Kidney epithelial cell (primary cell): ENCODE measurements at regions not wholly inside any gene's neighbourhood (a gene's known extent, or its start where the extent isn't known, plus 50 kb on each side); places are given as distances from the start of the nearest gene placed in this dataset.
"Not testable (repeated sequence)": the region's sequence is repeated elsewhere in the genome, so short reads cannot be mapped to it uniquely, and the experiment has no call there.

Experiments used
- DNase-seq: peaks from one replicate; pipeline ENCODE4 v3.0.0-alpha.2; 2010; ENCODE audit warnings: low read depth
- H3K27me3 ChIP-seq: 2 replicates; pipeline ENCODE4 v1.6.0; 2011; ENCODE audit warnings: low read length; ENCODE audit not compliant: control insufficient read depth, insufficient read depth
- H3K36me3 ChIP-seq: 2 replicates; pipeline ENCODE4 v1.5.1; 2011; ENCODE audit warnings: low read length; ENCODE audit not compliant: control insufficient read depth, insufficient read depth
- H3K4me3 ChIP-seq: 2 replicates; pipeline ENCODE4 v1.5.1; 2011; ENCODE audit warnings: low read depth, mild to moderate bottlenecking, control low read depth, low read length
- TF ChIP-seq, protein P1 (sequence below): IDR thresholded peaks from 2 replicates; pipeline ENCODE4 v1.5.1; 2011; ENCODE audit warnings: mild to moderate bottlenecking, moderate library complexity, low read length, control low read depth, inconsistent platforms; ENCODE audit not compliant: insufficient read depth, poor library complexity, severe bottlenecking

DNA sequence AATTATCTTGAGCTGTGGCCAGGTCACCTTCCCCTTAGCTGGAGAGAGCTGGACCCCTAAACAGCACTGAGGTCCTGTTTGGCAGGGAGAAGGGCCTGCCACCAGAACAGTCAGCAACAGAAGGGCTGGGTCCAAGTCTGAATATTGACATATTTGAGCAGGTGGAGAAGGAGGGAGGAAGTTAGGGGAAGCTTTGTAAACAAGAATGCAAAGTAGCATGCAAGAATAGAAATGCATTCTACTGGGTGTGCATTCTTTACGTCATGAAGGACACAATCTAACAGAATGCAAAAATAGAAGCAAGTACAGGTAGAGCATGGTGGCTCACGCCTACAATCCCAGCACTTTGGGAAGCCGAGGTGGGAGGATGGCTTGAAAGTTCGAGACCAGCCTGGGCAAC lies 100.5 kb downstream of the QRSL1 start:
- TF ChIP-seq, protein P1, sequence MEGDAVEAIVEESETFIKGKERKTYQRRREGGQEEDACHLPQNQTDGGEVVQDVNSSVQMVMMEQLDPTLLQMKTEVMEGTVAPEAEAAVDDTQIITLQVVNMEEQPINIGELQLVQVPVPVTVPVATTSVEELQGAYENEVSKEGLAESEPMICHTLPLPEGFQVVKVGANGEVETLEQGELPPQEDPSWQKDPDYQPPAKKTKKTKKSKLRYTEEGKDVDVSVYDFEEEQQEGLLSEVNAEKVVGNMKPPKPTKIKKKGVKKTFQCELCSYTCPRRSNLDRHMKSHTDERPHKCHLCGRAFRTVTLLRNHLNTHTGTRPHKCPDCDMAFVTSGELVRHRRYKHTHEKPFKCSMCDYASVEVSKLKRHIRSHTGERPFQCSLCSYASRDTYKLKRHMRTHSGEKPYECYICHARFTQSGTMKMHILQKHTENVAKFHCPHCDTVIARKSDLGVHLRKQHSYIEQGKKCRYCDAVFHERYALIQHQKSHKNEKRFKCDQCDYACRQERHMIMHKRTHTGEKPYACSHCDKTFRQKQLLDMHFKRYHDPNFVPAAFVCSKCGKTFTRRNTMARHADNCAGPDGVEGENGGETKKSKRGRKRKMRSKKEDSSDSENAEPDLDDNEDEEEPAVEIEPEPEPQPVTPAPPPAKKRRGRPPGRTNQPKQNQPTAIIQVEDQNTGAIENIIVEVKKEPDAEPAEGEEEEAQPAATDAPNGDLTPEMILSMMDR: no peak
- H3K27me3 ChIP-seq: no peaks in the 10 kb centered on the region

DNA sequence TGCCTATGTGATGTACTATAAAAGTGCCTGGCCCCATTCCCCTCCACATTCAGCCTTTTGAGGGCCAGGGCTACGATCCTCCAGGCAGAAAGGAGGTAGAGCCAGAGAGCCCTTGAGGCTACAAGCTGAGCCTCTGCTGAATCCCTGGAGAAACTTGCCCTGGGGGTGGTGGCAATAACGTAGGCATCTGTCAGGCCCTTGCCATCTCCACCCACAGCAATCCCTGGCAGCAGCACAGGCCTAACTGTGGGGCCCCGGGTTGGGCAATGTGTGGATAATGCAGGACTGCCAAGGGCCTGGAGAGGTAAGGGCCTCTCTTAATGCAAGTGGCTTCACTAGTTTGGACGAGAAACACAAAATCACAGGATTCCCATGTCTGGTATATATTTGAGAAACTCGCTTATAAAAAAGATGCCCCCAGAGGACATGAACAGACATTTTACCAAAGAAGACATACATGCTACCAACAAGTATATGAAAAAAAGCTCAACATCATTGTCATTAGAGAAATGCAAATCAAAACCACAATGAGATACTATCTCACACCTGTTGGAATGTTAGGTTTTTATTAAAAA lies 99.0 kb downstream of the QRSL1 start:
- no peaks in the 10 kb centered on the region for H3K36me3 ChIP-seq
- no peak overlapping the region for H3K4me3 ChIP-seq
- no peaks in the 10 kb centered on the region for H3K27me3 ChIP-seq
- no peak for DNase-seq
- TF ChIP-seq, protein P1: no peak

More for the DNA sequence above, 100.5 kb downstream of the QRSL1 start:
- DNase-seq: no peak
- no peaks in the 10 kb centered on the region for H3K36me3 ChIP-seq
- H3K4me3 ChIP-seq: no peak overlapping the region

DNA sequence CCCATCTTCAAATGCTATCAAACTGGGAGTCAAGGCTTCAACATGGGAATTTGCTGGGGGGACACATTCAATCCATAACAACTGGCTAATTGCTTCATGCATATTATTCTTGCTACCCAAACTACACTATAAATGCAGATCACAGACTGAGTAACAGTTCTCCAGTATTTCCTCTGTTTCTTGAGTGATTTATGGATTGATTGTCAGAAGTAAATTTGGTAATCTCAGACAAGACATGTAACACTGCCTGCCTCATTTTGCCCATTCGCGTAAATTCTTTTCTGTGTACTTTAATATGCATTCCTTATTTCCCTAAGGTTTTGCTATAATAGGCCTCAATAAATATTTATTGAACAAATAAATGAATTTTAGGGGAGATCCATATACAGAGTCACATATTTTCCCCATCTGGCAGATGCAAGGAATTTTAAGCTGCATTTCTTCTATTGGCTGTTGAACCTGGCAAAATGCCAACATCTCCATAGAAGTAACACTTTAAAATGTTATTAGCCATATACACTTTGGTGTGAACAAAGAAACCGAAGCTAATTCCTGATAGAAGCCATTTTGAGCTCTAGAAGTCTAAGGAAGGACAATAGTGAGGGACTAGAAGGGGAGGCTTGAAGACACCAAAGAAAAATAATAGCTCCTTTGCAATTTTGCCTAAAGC lies 98.2 kb downstream of the QRSL1 start:
- TF ChIP-seq, protein P1: no peak
- H3K4me3 ChIP-seq: no peak overlapping the region
- no peak for DNase-seq
- no peaks in the 10 kb centered on the region for H3K36me3 ChIP-seq
- no peaks in the 10 kb centered on the region for H3K27me3 ChIP-seq

DNA sequence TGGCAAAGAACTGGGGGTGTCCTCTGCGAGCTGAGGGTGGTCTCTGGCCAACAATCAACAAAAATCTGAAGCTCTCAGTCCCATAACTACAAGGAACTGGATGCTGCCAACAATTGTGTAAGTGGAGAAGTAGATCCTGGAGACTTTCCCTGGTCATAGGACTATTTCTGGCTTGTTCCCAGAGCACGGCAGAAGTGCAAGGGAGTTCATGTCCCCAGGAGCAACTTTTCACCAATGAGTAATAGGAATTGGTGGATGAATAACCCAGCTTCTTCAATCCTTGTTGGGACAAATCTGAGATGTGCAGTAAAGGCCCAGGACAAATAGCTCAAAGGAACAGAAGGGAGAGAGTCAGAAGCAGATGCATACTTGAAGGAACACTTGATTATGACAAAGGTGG lies 95.5 kb downstream of the QRSL1 start:
- TF ChIP-seq, protein P1: no peak
- peak; percentile 77 for DNase-seq
- Histone ChIP-seq H3K4me3 (no peak overlapping the region), H3K36me3 (no peaks in the 10 kb centered on the region), H3K27me3 (no peaks in the 10 kb centered on the region)

DNA sequence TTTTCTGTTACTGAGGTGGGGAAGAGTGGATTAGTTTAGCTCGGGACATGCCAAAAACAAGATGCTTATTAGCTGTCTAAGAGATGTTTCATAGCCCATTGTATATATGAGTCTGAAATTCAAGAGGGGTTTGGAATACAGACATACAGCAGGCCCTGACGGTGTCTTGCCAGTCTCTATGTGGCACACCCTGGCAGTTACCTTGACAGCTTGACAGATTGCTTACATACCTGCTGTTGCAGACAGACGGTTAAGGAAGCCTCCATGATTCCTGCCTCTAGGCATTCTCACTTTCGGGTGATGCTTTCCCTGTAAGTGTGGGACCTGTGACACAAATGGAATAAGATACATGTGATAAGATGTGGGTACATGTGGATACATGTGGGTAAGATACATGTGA lies 95.0 kb downstream of the QRSL1 start:
- TF ChIP-seq, protein P1: no peak
- no peak for DNase-seq
- Histone ChIP-seq H3K4me3 (no peak overlapping the region), H3K27me3 (no peaks in the 10 kb centered on the region), H3K36me3 (no peaks in the 10 kb centered on the region)

DNA sequence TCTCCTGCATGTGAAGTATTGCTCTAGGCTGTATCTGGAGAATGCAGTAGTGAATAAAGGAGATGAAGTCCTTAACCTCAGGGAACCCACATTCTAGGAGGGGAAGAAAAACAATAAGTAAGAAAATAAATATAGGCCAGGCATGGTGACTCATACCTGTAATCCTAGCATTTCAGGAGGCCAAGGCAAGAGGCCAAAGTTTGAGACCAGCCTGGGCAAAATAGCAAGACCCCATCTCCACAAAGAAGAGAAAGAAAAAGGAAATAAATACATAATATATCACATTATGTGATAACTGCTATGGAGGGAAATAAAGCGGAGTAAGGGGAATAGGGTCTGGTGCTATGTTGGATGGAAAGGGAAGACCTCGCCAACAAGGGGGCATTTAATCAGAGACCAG lies 94.0 kb downstream of the QRSL1 start:
- H3K27me3 ChIP-seq, H3K36me3 ChIP-seq, H3K4me3 ChIP-seq, DNase-seq: not testable (repeated sequence)

DNA sequence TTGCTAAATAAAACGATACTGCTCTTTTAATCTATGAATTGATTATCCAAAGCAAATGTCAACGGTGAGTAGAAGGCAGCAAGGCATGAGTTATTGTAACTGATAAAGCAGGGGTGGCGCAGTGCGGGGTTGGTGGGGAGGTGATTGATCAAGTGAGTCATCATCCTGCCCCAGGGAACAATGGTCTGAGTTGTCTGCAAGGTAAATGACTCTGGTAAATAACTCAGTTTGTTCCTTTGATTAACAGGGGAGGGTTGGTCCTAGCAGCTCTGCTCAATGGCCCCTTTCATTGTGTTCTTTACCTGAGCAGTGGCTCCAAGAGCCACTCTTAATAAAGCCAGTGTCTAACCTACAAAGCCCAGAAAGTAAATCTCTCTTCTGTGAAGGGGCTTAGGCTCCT lies 91.8 kb downstream of the QRSL1 start:
- not testable (repeated sequence) for DNase-seq, H3K27me3 ChIP-seq, H3K36me3 ChIP-seq, H3K4me3 ChIP-seq
